GM12872 (cell line): ENCODE measurements at regions not wholly inside any gene's neighbourhood (a gene's known extent, or its start where the extent isn't known, plus 50 kb on each side); places are given as distances from the start of the nearest gene placed in this dataset.

Experiments used
- CTCF ChIP-seq: IDR thresholded peaks from 3 replicates; pipeline ENCODE4 v1.5.1; 2011; ENCODE audit warnings: low read depth, mild to moderate bottlenecking, low read length, moderate library complexity; ENCODE audit not compliant: insufficient read depth

- no peak for TF ChIP-seq CTCF
Observed at GRCh38 chr2:236875906-236876505, 209.7 kb upstream of the COPS8 start.

GRCh38 chr2:236876642-236877041 lies 209.0 kb upstream of the COPS8 start:
- TF ChIP-seq CTCF, result no peak

- no peak for TF ChIP-seq CTCF
Observed at GRCh38 chr2:236877972-236878371, 207.7 kb upstream of the COPS8 start.

GRCh38 chr2:236879416-236879963 lies 206.2 kb upstream of the COPS8 start:
- TF ChIP-seq CTCF, result no peak

- no peak for TF ChIP-seq CTCF
Observed at GRCh38 chr2:236882074-236882473, 203.6 kb upstream of the COPS8 start.

- TF ChIP-seq CTCF, result no peak
Observed at GRCh38 chr2:236882930-236883329, 202.8 kb upstream of the COPS8 start.

GRCh38 chr2:236883819-236884218 lies 201.9 kb upstream of the COPS8 start:
- TF ChIP-seq CTCF, result no peak
